ENCODE measurements at regions not wholly inside any gene's neighbourhood (a gene's known extent, or its start where the extent isn't known, plus 50 kb on each side); places are given as distances from the start of the nearest gene placed in this dataset.

DNA sequence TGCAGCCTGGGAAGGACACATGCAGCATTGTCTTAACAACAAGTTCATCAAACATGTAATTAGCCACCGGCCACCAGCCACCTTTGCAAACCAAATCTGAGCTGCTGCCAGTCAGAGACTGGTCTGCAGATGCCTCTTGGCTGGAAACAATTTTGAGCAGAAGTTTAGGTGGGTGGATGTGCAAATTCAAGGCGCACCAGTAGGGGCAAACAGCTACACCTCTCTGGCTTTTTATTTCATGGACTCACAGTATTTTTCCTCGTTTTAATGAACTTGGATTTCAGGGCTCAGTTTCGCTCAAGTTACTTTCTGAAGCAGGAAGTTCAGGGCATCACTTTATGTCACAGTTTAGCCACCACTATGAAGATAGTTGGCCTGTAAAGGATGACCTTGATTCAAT, 94.3 kb downstream of the OTX2 start:
- H2BK120ac ChIP-seq (ENCODE audit: low read depth, low read length), result no peak overlapping the region
- intact Hi-C loops (cut with micrococcal nuclease) (no loop called here), in situ Hi-C loops (cut with MboI; ENCODE audit: low sequenced_read_pairs) (no loop called here), dilution Hi-C loops (cut with HindIII; ENCODE audit: low sequenced_read_pairs, unreplicated experiment) (no loop called here)
- H3K9ac ChIP-seq (ENCODE audit: low read depth, low read length), result no peak overlapping the region
- H3K14ac ChIP-seq (replicated peaks; ENCODE audit: low read depth, low read length), result no peak overlapping the region
- no peaks in the 10 kb centered on the region for H3K27me3 ChIP-seq (ENCODE audit: control insufficient read depth, insufficient read depth, low read length)
- no peak overlapping the region for H2AFZ ChIP-seq (replicated peaks; ENCODE audit: low read length, poor library complexity)
- ATAC-seq (ENCODE audit: low read depth) (no peak), DNase-seq (no peak)
- H3K4ac ChIP-seq (ENCODE audit: low read depth, low read length), result no peak overlapping the region
- no peak overlapping the region for H3K23ac ChIP-seq (ENCODE audit: low read depth, low read length)
- BruUV-seq (replicated peaks), result no TSS peak
- no peak overlapping the region for H3K56ac ChIP-seq (ENCODE audit: extremely low read depth, insufficient read depth, low read length)
- no peak overlapping the region for H2AK9ac ChIP-seq (replicated peaks; ENCODE audit: low read depth, low read length, poor library complexity)
- H3K9me1 ChIP-seq (ENCODE audit: insufficient read depth, low read length), result no peaks in the 10 kb centered on the region
- H2BK15ac ChIP-seq (ENCODE audit: low read depth, low read length), result no peak overlapping the region
- no peaks in the 10 kb centered on the region for H3K4me1 ChIP-seq (ENCODE audit: control insufficient read depth, insufficient read depth, low read length)
- no CpG with 5 or more reads among the region's 4 CpGs for WGBS, 2 experiments (ENCODE audit: extremely low coverage in 2 of 2, insufficient read length in 1 of 2)
- no peak overlapping the region for H2BK20ac ChIP-seq (ENCODE audit: low read depth, low read length)
- no peak overlapping the region for H2AK5ac ChIP-seq (ENCODE audit: low read depth, low read length)
- no peak overlapping the region for H3K4me2 ChIP-seq (ENCODE audit: low read depth, low read length)
- no peak overlapping the region for H3K27ac ChIP-seq (ENCODE audit: insufficient read depth, low read length)
- H4K5ac ChIP-seq (ENCODE audit: low read depth, low read length), result no peak overlapping the region
- no peak overlapping the region for H2BK5ac ChIP-seq (ENCODE audit: low read depth, low read length, poor library complexity, severe bottlenecking)
- H3K18ac ChIP-seq (ENCODE audit: low read depth, low read length), result no peak overlapping the region
- H3K36me3 ChIP-seq (ENCODE audit: control insufficient read depth, insufficient read depth, low read length), result no peaks in the 10 kb centered on the region
- no peaks in the 10 kb centered on the region for H3K9me3 ChIP-seq (ENCODE audit: control insufficient read depth, insufficient read depth, low read length)
- H4K8ac ChIP-seq (ENCODE audit: low read depth in 2 of 2, low read length in 2 of 2), result no peak overlapping the region
- H4K20me1 ChIP-seq (ENCODE audit: insufficient read depth, low read length), result no peaks in the 10 kb centered on the region
- CTCF ChIA-PET, result no interaction called here
- H4K91ac ChIP-seq (ENCODE audit: insufficient read depth, low read depth, low read length), result no peak overlapping the region
- POLR2A ChIA-PET (ENCODE audit: unreplicated experiment), result no interaction called here
- no peak for TF ChIP-seq MXI1 (IDR thresholded peaks at IDR 0.05; ENCODE audit: borderline replicate concordance, low read depth, low read length)
- TF ChIP-seq FOS (IDR thresholded peaks at IDR 0.05; ENCODE audit: low read depth, low read length), result no peak
- TF ChIP-seq POLR2A (IDR thresholded peaks at IDR 0.05; ENCODE audit: low read depth, low read length), result no peak
- TF ChIP-seq RCOR1 (IDR thresholded peaks at IDR 0.05; ENCODE audit: insufficient replicate concordance, low read length), result no peak
- TF ChIP-seq ELK1 (IDR thresholded peaks at IDR 0.05; ENCODE audit: borderline replicate concordance, low read depth, low read length), result no peak
- TF ChIP-seq, protein P1, sequence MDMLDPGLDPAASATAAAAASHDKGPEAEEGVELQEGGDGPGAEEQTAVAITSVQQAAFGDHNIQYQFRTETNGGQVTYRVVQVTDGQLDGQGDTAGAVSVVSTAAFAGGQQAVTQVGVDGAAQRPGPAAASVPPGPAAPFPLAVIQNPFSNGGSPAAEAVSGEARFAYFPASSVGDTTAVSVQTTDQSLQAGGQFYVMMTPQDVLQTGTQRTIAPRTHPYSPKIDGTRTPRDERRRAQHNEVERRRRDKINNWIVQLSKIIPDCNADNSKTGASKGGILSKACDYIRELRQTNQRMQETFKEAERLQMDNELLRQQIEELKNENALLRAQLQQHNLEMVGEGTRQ (IDR thresholded peaks at IDR 0.05; ENCODE audit: low read depth, low read length), result no peak
- no peak for TF ChIP-seq MAFK (IDR thresholded peaks at IDR 0.05; ENCODE audit: low read depth, low read length)
- no peak for TF ChIP-seq SMC3 (IDR thresholded peaks at IDR 0.05; ENCODE audit: low read depth, low read length)
- TF ChIP-seq MAZ (IDR thresholded peaks at IDR 0.05; ENCODE audit: borderline replicate concordance, low read depth, low read length), result no peak
- no peak for TF ChIP-seq RFX5 (IDR thresholded peaks at IDR 0.05; ENCODE audit: low read depth, low read length)
- TF ChIP-seq, protein P2, sequence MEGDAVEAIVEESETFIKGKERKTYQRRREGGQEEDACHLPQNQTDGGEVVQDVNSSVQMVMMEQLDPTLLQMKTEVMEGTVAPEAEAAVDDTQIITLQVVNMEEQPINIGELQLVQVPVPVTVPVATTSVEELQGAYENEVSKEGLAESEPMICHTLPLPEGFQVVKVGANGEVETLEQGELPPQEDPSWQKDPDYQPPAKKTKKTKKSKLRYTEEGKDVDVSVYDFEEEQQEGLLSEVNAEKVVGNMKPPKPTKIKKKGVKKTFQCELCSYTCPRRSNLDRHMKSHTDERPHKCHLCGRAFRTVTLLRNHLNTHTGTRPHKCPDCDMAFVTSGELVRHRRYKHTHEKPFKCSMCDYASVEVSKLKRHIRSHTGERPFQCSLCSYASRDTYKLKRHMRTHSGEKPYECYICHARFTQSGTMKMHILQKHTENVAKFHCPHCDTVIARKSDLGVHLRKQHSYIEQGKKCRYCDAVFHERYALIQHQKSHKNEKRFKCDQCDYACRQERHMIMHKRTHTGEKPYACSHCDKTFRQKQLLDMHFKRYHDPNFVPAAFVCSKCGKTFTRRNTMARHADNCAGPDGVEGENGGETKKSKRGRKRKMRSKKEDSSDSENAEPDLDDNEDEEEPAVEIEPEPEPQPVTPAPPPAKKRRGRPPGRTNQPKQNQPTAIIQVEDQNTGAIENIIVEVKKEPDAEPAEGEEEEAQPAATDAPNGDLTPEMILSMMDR (conservative IDR thresholded peaks at IDR 0.05; ENCODE audit: low read depth, low read length), result no peak
- TF ChIP-seq RAD21 (IDR thresholded peaks at IDR 0.05; ENCODE audit: low read length), result no peak
- TF ChIP-seq NFE2L2 (IDR thresholded peaks at IDR 0.05; ENCODE audit: low read depth, low read length), result no peak
- no peak for TF ChIP-seq CEBPB (IDR thresholded peaks at IDR 0.05; ENCODE audit: low read depth, low read length)
- H3K4me3 ChIP-seq (ENCODE audit: insufficient read depth, low read depth, low read length), result no peak overlapping the region
- H3K79me1 ChIP-seq (ENCODE audit: low read depth in 1 of 2, low read length in 2 of 2), result no peaks in the 10 kb centered on the region

All from IMR-90 (cell line).